Liver (tissue), 8 donors: ENCODE measurements at regions not wholly inside any gene's neighbourhood (a gene's known extent, or its start where the extent isn't known, plus 50 kb on each side); places are given as distances from the start of the nearest gene placed in this dataset.

Experiments
- DNase-seq: peaks from one replicate; pipeline ENCODE4 v3.0.0-alpha.2; 2017; ENCODE audit warnings: low spot score
- H3K27ac ChIP-seq, 2 donors: one replicate each; pipeline ENCODE4 v1.7.0; 2013; ENCODE audit warnings: inconsistent platforms in 2 of 2, low read length in 2 of 2, control low read depth in 1 of 2, low read depth in 1 of 2, mild to moderate bottlenecking in 1 of 2
- H3K27me3 ChIP-seq, 4 donors: one replicate each; pipeline versions ENCODE4 v1.6.1 to v1.7.0; 2013; ENCODE audit warnings: low read length in 3 of 4, inconsistent platforms in 1 of 4, mild to moderate bottlenecking in 1 of 4, moderate library complexity in 1 of 4; ENCODE audit not compliant: control insufficient read depth in 4 of 4, insufficient read depth in 4 of 4
- H3K36me3 ChIP-seq, 4 donors: one replicate each; pipeline versions ENCODE4 v1.6.1 to v1.7.0; 2013; ENCODE audit warnings: low read length in 3 of 4, mild to moderate bottlenecking in 3 of 4, low read depth in 1 of 4, moderate library complexity in 1 of 4; ENCODE audit not compliant: control insufficient read depth in 4 of 4, insufficient read depth in 3 of 4
- H3K4me1 ChIP-seq, 4 donors: one replicate each; pipeline versions ENCODE4 v1.6.1 to v1.7.0; 2013; ENCODE audit warnings: low read length in 3 of 4, mild to moderate bottlenecking in 3 of 4, moderate library complexity in 1 of 4; ENCODE audit not compliant: control insufficient read depth in 4 of 4, insufficient read depth in 4 of 4
- H3K4me3 ChIP-seq, 3 donors: one replicate each; pipeline versions ENCODE4 v1.6.1 to v1.7.0; 2013; ENCODE audit warnings: low read length in 3 of 3, control low read depth in 1 of 3, low read depth in 1 of 3, mild to moderate bottlenecking in 1 of 3
- H3K9ac ChIP-seq, 2 donors: one replicate each; pipeline ENCODE4 v1.7.0; 2013; ENCODE audit warnings: low read length in 2 of 2, mild to moderate bottlenecking in 2 of 2, moderate library complexity in 2 of 2, control low read depth in 1 of 2, low read depth in 1 of 2
- H3K9me3 ChIP-seq, 4 donors: one replicate each; pipeline versions ENCODE4 v1.6.1 to v1.7.0; 2013; ENCODE audit warnings: low read length in 3 of 4; ENCODE audit not compliant: control insufficient read depth in 4 of 4
- EGR1 ChIP-seq, 2 donors: IDR thresholded peaks; 2 replicates each; pipeline ENCODE4 v1.6.1; 2016 to 2018; ENCODE audit warnings: antibody characterized with exemption in 2 of 2, low read depth in 2 of 2
- FOXA1 ChIP-seq: IDR thresholded peaks from 2 replicates; pipeline ENCODE4 v1.6.1; 2016; ENCODE audit warnings: antibody characterized with exemption
- FOXA2 ChIP-seq: IDR thresholded peaks from 2 replicates; pipeline ENCODE4 v1.6.1; 2016; ENCODE audit warnings: antibody characterized with exemption
- GABPA ChIP-seq, 2 donors: IDR thresholded peaks in 1 of 2; conservative IDR thresholded peaks in 1 of 2; 2 replicates each; pipeline ENCODE4 v1.6.1; 2016; ENCODE audit warnings: antibody characterized with exemption in 2 of 2, mild to moderate bottlenecking in 1 of 2, moderate library complexity in 1 of 2
- HNF4A ChIP-seq, 2 donors: conservative IDR thresholded peaks; 2 replicates each; pipeline ENCODE4 v1.6.1; 2016; ENCODE audit warnings: antibody characterized with exemption in 2 of 2, mild to moderate bottlenecking in 2 of 2
- HNF4G ChIP-seq: IDR thresholded peaks from 2 replicates; pipeline ENCODE4 v1.6.1; 2016; ENCODE audit warnings: antibody characterized with exemption
- JUND ChIP-seq, 2 donors: IDR thresholded peaks; 2 replicates each; pipeline ENCODE4 v1.6.1; 2016; ENCODE audit warnings: antibody characterized with exemption in 2 of 2
- NR2F2 ChIP-seq: IDR thresholded peaks from 2 replicates; pipeline ENCODE4 v1.6.1; 2016; ENCODE audit warnings: antibody characterized with exemption
- RAD21 ChIP-seq, 2 donors: IDR thresholded peaks; 2 replicates each; pipeline ENCODE4 v1.6.1; 2016; ENCODE audit warnings: antibody characterized with exemption in 2 of 2, mild to moderate bottlenecking in 2 of 2
- RXRA ChIP-seq, 2 donors: IDR thresholded peaks; 2 replicates each; pipeline ENCODE4 v1.6.1; 2017 to 2018; ENCODE audit warnings: antibody characterized with exemption in 2 of 2, mild to moderate bottlenecking in 1 of 2
- SP1 ChIP-seq: IDR thresholded peaks from 2 replicates; pipeline ENCODE4 v1.6.1; 2018; ENCODE audit warnings: antibody characterized with exemption, mild to moderate bottlenecking
- TAF1 ChIP-seq: conservative IDR thresholded peaks from 2 replicates; pipeline ENCODE4 v1.6.1; 2016; ENCODE audit warnings: antibody characterized with exemption, mild to moderate bottlenecking
- YY1 ChIP-seq: IDR thresholded peaks from 2 replicates; pipeline ENCODE4 v1.6.1; 2016; ENCODE audit warnings: antibody characterized with exemption, mild to moderate bottlenecking
- WGBS: extraction: QIAGEN DNeasy Blood & Tissue Kit; methylation state at CpG from one replicate; pipeline ENCODE4 v1.1.7; 2013; 5-methylcytosine and 5-hydroxymethylcytosine counted together
- TF ChIP-seq, protein P1 (sequence below): IDR thresholded peaks from 2 replicates; pipeline ENCODE4 v1.6.1; 2016; ENCODE audit warnings: antibody characterized with exemption
- TF ChIP-seq, protein P2 (sequence below): fragments of 150-350 bp; IDR thresholded peaks from 2 replicates; pipeline ENCODE4 v1.5.1; 2017; ENCODE audit warnings: improper control_type of control experiment, low read depth, low read length; ENCODE audit not compliant: missing input control
- TF ChIP-seq, protein P3 (sequence below): IDR thresholded peaks from 2 replicates; pipeline ENCODE4 v1.6.1; 2016; ENCODE audit warnings: antibody characterized with exemption
- TF ChIP-seq, protein P4 (sequence below): IDR thresholded peaks from 2 replicates; pipeline ENCODE4 v1.6.1; 2016; ENCODE audit warnings: antibody characterized with exemption, mild to moderate bottlenecking
- TF ChIP-seq, protein P5 (sequence below): IDR thresholded peaks from 2 replicates; pipeline ENCODE4 v1.6.1; 2016; ENCODE audit warnings: antibody characterized with exemption
- donor health status: healthy.
- donor health status: healthy.
- donor health status: healthy.
- donor health status: healthy.
- donor health status: healthy.

DNA sequence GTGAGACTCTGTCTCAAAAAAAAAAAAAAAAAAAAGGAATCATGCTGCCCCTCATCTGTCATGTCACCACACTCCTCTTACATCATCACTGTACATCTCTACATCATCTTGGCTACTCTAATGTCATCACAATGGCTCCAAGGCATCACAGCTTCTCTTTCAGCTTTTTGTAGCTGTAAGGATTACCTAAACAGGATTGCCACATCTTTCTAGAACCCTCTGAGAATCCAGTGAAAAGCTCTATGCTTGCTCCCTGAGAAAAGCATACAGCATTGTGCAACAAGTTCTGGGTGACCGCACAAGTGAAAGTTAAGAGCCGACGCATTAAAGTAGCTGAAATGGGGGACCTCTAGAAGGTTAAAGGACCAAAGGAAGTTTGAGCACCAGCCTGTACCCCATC is 272.5 kb downstream of the C12orf50 start:
- H3K9ac ChIP-seq = no peak overlapping the region
- no peaks in the 10 kb centered on the region for H3K4me1 ChIP-seq
- DNase-seq = no peak
- no peak overlapping the region for H3K27ac ChIP-seq
- TF ChIP-seq FOXA1 (no peak), HNF4G (no peak), RAD21 (IDR thresholded peaks at IDR 0.05) (no peak), NR2F2 (no peak), FOXA2 (no peak), TAF1 (no peak), RXRA (IDR thresholded peaks at IDR 0.05) (no peak), HNF4A (conservative IDR thresholded peaks at IDR 0.05) (no peak), GABPA (IDR thresholded peaks at IDR 0.05 in 1 of 2, conservative IDR thresholded peaks at IDR 0.05 in 1 of 2) (no peak), SP1 (no peak)
- TF ChIP-seq, protein P1, sequence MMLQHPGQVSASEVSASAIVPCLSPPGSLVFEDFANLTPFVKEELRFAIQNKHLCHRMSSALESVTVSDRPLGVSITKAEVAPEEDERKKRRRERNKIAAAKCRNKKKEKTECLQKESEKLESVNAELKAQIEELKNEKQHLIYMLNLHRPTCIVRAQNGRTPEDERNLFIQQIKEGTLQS = no peak
- TF ChIP-seq, protein P2, sequence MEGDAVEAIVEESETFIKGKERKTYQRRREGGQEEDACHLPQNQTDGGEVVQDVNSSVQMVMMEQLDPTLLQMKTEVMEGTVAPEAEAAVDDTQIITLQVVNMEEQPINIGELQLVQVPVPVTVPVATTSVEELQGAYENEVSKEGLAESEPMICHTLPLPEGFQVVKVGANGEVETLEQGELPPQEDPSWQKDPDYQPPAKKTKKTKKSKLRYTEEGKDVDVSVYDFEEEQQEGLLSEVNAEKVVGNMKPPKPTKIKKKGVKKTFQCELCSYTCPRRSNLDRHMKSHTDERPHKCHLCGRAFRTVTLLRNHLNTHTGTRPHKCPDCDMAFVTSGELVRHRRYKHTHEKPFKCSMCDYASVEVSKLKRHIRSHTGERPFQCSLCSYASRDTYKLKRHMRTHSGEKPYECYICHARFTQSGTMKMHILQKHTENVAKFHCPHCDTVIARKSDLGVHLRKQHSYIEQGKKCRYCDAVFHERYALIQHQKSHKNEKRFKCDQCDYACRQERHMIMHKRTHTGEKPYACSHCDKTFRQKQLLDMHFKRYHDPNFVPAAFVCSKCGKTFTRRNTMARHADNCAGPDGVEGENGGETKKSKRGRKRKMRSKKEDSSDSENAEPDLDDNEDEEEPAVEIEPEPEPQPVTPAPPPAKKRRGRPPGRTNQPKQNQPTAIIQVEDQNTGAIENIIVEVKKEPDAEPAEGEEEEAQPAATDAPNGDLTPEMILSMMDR = no peak
- TF ChIP-seq, protein P3, sequence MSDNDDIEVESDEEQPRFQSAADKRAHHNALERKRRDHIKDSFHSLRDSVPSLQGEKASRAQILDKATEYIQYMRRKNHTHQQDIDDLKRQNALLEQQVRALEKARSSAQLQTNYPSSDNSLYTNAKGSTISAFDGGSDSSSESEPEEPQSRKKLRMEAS = no peak
- TF ChIP-seq, protein P4, sequence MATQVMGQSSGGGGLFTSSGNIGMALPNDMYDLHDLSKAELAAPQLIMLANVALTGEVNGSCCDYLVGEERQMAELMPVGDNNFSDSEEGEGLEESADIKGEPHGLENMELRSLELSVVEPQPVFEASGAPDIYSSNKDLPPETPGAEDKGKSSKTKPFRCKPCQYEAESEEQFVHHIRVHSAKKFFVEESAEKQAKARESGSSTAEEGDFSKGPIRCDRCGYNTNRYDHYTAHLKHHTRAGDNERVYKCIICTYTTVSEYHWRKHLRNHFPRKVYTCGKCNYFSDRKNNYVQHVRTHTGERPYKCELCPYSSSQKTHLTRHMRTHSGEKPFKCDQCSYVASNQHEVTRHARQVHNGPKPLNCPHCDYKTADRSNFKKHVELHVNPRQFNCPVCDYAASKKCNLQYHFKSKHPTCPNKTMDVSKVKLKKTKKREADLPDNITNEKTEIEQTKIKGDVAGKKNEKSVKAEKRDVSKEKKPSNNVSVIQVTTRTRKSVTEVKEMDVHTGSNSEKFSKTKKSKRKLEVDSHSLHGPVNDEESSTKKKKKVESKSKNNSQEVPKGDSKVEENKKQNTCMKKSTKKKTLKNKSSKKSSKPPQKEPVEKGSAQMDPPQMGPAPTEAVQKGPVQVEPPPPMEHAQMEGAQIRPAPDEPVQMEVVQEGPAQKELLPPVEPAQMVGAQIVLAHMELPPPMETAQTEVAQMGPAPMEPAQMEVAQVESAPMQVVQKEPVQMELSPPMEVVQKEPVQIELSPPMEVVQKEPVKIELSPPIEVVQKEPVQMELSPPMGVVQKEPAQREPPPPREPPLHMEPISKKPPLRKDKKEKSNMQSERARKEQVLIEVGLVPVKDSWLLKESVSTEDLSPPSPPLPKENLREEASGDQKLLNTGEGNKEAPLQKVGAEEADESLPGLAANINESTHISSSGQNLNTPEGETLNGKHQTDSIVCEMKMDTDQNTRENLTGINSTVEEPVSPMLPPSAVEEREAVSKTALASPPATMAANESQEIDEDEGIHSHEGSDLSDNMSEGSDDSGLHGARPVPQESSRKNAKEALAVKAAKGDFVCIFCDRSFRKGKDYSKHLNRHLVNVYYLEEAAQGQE = no peak
- TF ChIP-seq, protein P5, sequence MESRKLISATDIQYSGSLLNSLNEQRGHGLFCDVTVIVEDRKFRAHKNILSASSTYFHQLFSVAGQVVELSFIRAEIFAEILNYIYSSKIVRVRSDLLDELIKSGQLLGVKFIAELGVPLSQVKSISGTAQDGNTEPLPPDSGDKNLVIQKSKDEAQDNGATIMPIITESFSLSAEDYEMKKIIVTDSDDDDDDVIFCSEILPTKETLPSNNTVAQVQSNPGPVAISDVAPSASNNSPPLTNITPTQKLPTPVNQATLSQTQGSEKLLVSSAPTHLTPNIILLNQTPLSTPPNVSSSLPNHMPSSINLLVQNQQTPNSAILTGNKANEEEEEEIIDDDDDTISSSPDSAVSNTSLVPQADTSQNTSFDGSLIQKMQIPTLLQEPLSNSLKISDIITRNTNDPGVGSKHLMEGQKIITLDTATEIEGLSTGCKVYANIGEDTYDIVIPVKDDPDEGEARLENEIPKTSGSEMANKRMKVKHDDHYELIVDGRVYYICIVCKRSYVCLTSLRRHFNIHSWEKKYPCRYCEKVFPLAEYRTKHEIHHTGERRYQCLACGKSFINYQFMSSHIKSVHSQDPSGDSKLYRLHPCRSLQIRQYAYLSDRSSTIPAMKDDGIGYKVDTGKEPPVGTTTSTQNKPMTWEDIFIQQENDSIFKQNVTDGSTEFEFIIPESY = no peak
- no peak overlapping the region for H3K4me3 ChIP-seq
- 94% methylated on average over 3 of the region's 3 CpGs for WGBS
- no peaks in the 10 kb centered on the region for H3K36me3 ChIP-seq
- H3K9me3 ChIP-seq = no peaks in the 10 kb centered on the region
- no peaks in the 10 kb centered on the region for H3K27me3 ChIP-seq

DNA sequence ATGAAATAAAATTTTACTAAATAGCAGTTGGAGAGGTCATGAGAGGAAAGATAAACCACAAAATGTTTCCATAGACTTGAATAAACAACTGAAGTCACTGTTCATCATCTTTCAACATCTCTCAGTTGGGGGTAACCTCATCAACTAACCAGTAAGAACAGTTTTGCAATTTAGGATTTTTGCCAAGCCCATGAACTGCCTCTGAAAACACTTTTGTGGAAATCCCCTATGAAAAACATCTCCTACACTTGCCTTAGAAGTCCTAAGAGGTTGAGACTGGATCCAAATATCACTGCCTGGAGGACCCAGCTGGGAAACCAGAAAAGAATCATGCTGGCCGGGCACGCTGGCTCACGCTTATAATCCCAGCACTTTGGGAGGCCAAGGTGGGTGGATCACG is 273.1 kb downstream of the C12orf50 start:
- Histone ChIP-seq H3K4me1 (no peaks in the 10 kb centered on the region), H3K9me3 (no peaks in the 10 kb centered on the region), H3K4me3 (no peak overlapping the region), H3K36me3 (no peaks in the 10 kb centered on the region), H3K9ac (no peak overlapping the region), H3K27ac (no peak overlapping the region), H3K27me3 (no peaks in the 10 kb centered on the region)
- DNase-seq = no peak
- 90% methylated on average over 4 of the region's 4 CpGs for WGBS
- TF ChIP-seq EGR1 (IDR thresholded peaks at IDR 0.05; ENCODE audit: low read depth in 2 of 2) = no peak
- TF ChIP-seq NR2F2 = no peak
- no peak for TF ChIP-seq FOXA2
- TF ChIP-seq FOXA1 = no peak
- TF ChIP-seq JUND (IDR thresholded peaks at IDR 0.05) = no peak
- no peak for TF ChIP-seq HNF4G
- TF ChIP-seq SP1 = no peak
- TF ChIP-seq TAF1 = no peak
- no peak for TF ChIP-seq GABPA (IDR thresholded peaks at IDR 0.05 in 1 of 2, conservative IDR thresholded peaks at IDR 0.05 in 1 of 2)
- no peak for TF ChIP-seq RXRA (IDR thresholded peaks at IDR 0.05)
- no peak for TF ChIP-seq HNF4A (conservative IDR thresholded peaks at IDR 0.05)
- TF ChIP-seq, protein P5 = no peak
- TF ChIP-seq, protein P2 = no peak
- TF ChIP-seq, protein P3 = no peak
- no peak for TF ChIP-seq YY1
- TF ChIP-seq RAD21 (IDR thresholded peaks at IDR 0.05) = no peak
